Activated B cell treated with CpG ODN at 0.5 μM for 24 hours (primary cell): ENCODE measurements at regions not wholly inside any gene's neighbourhood (a gene's known extent, or its start where the extent isn't known, plus 50 kb on each side); places are given as distances from the start of the nearest gene placed in this dataset.

Source experiments
- ATAC-seq: fragments of 200-7000 bp; cut with Tn5 transposase; one replicate; pipeline ENCODE4 v1.10.0; 2021; ENCODE audit warnings: low read depth, mild to moderate bottlenecking, moderate library complexity
- CTCF ChIA-PET: fragments of 350-600 bp; sonication (Branson Sonifier 250); formaldehyde crosslinking; loops from one replicate; lab custom pipeline; 2021; ENCODE audit warnings: antibody characterized with exemption; lab: Charles Lee
- POLR2A ChIA-PET: fragments of 350-600 bp; sonication (Branson Sonifier 250); formaldehyde crosslinking; loops from one replicate; lab custom pipeline; 2021; ENCODE audit warnings: antibody characterized with exemption; lab: Charles Lee
- DNase-seq: peaks from one replicate; pipeline ENCODE4 v3.0.0; 2022
- H3K27ac Mint-ChIP-seq: one replicate; pipeline ENCODE4 v1.8.0; 2020; ENCODE audit warnings: mixed read lengths
- H3K27me3 Mint-ChIP-seq: one replicate; pipeline ENCODE4 v1.8.0; 2021; ENCODE audit warnings: mixed read lengths
- H3K36me3 Mint-ChIP-seq: one replicate; pipeline ENCODE4 v1.8.0; 2021; ENCODE audit warnings: low read depth, mixed read lengths
- H3K4me1 Mint-ChIP-seq: one replicate; pipeline ENCODE4 v1.8.0; 2021; ENCODE audit warnings: mixed read lengths
- H3K4me3 Mint-ChIP-seq: one replicate; pipeline ENCODE4 v1.8.0; 2020; ENCODE audit warnings: mild to moderate bottlenecking, mixed read lengths
- H3K9me3 Mint-ChIP-seq: one replicate; pipeline ENCODE4 v1.8.0; 2020; ENCODE audit warnings: mixed read lengths
- CTCF ChIP-seq: fragments of 200-600 bp; IDR thresholded peaks from one replicate; pipeline ENCODE4 v1.8.0; 2022; ENCODE audit warnings: antibody characterized with exemption, mild to moderate bottlenecking
- intact Hi-C: fragments of 100-400 bp; cut with micrococcal nuclease; formaldehyde crosslinking; loops from one replicate; pipeline ENCODE4 v1.15.1; 2024

GRCh38 chr12:30105505-30105904 is 321.8 kb upstream of the TMTC1 start:
- CTCF ChIA-PET: no interaction called here
- H3K27me3 Mint-ChIP-seq: no peaks in the 10 kb centered on the region

GRCh38 chr12:30104971-30105370 is 321.2 kb upstream of the TMTC1 start:
- no peaks in the 10 kb centered on the region for H3K36me3 Mint-ChIP-seq
- H3K4me3 Mint-ChIP-seq: no peak overlapping the region
- TF ChIP-seq CTCF: no peak
- ChIA-PET CTCF (no interaction called here), POLR2A (no interaction called here)
- no peak overlapping the region for H3K27ac Mint-ChIP-seq
- ATAC-seq (no peak), DNase-seq (no peak)
- no peaks in the 10 kb centered on the region for H3K4me1 Mint-ChIP-seq
- H3K9me3 Mint-ChIP-seq: peaks cover 3% of the 10 kb centered on the region
- intact Hi-C loops: no loop called here
- H3K27me3 Mint-ChIP-seq: no peaks in the 10 kb centered on the region

More at GRCh38 chr12:30105505-30105904, 321.8 kb upstream of the TMTC1 start:
- TF ChIP-seq CTCF: no peak
- ATAC-seq (no peak), DNase-seq (no peak)
- intact Hi-C loops: no loop called here
- POLR2A ChIA-PET: no interaction called here
- H3K4me1 Mint-ChIP-seq: no peaks in the 10 kb centered on the region
- peaks cover 3% of the 10 kb centered on the region for H3K9me3 Mint-ChIP-seq
- H3K27ac Mint-ChIP-seq: no peak overlapping the region
- no peak overlapping the region for H3K4me3 Mint-ChIP-seq
- H3K36me3 Mint-ChIP-seq: no peaks in the 10 kb centered on the region

GRCh38 chr12:30100741-30101140 is 317.0 kb upstream of the TMTC1 start:
- Mint-ChIP-seq H3K4me1 (no peaks in the 10 kb centered on the region), H3K27ac (no peak overlapping the region), H3K27me3 (no peaks in the 10 kb centered on the region), H3K9me3 (peaks cover 2% of the 10 kb centered on the region), H3K36me3 (no peaks in the 10 kb centered on the region), H3K4me3 (no peak overlapping the region)
- no peak for TF ChIP-seq CTCF
- no peak for DNase-seq
- ChIA-PET POLR2A (no interaction called here), CTCF (no interaction called here)
- no peak for ATAC-seq
- intact Hi-C loops: no loop called here

GRCh38 chr12:30098677-30099076 is 314.9 kb upstream of the TMTC1 start:
- intact Hi-C loops: no loop called here
- ChIA-PET POLR2A (no interaction called here), CTCF (no interaction called here)
- TF ChIP-seq CTCF: no peak
- Mint-ChIP-seq H3K4me1 (no peaks in the 10 kb centered on the region), H3K36me3 (no peaks in the 10 kb centered on the region), H3K27me3 (no peaks in the 10 kb centered on the region), H3K9me3 (peaks cover 2% of the 10 kb centered on the region), H3K4me3 (no peak overlapping the region), H3K27ac (no peak overlapping the region)
- DNase-seq (no peak), ATAC-seq (no peak)

GRCh38 chr12:30095511-30095910 is 311.8 kb upstream of the TMTC1 start:
- no peak for DNase-seq
- intact Hi-C loops: no loop called here
- no peak for ATAC-seq
- TF ChIP-seq CTCF: no peak
- no peaks in the 10 kb centered on the region for H3K27me3 Mint-ChIP-seq
- H3K27ac Mint-ChIP-seq: no peak overlapping the region
- ChIA-PET CTCF (no interaction called here), POLR2A (no interaction called here)
- H3K4me1 Mint-ChIP-seq: no peaks in the 10 kb centered on the region
- H3K4me3 Mint-ChIP-seq: no peak overlapping the region
- H3K36me3 Mint-ChIP-seq: no peaks in the 10 kb centered on the region
- peaks cover 2% of the 10 kb centered on the region for H3K9me3 Mint-ChIP-seq
